ENCODE measurements at regions not wholly inside any gene's neighbourhood (a gene's known extent, or its start where the extent isn't known, plus 50 kb on each side); places are given as distances from the start of the nearest gene placed in this dataset.

- Mint-ChIP-seq H3K4me1 (no peaks in the 10 kb centered on the region), H3K9me3 (no peaks in the 10 kb centered on the region), H3K36me3 (no peaks in the 10 kb centered on the region), H3K4me3 (no peak overlapping the region), H3K27ac (no peak overlapping the region)
- DNase-seq (ENCODE audit: low spot score in 2 of 2) (no peak), ATAC-seq (no peak)
These were observed 89.0 kb upstream of the MBOAT1 start for GRCh38 chr6:20301256-20301655.

GRCh38 chr6:20302168-20302567 lies 89.9 kb upstream of the MBOAT1 start:
- ATAC-seq (no peak), DNase-seq (ENCODE audit: low spot score in 2 of 2) (no peak)
- Mint-ChIP-seq H3K27ac (no peak overlapping the region), H3K9me3 (no peaks in the 10 kb centered on the region), H3K4me1 (no peaks in the 10 kb centered on the region), H3K4me3 (no peak overlapping the region), H3K36me3 (no peaks in the 10 kb centered on the region)

GRCh38 chr6:20302702-20303251 lies 90.5 kb upstream of the MBOAT1 start:
- Mint-ChIP-seq H3K4me1 (no peaks in the 10 kb centered on the region), H3K4me3 (no peak overlapping the region), H3K27ac (no peak overlapping the region), H3K9me3 (no peaks in the 10 kb centered on the region), H3K36me3 (no peaks in the 10 kb centered on the region)
- no peak for ATAC-seq
- DNase-seq (ENCODE audit: low spot score in 2 of 2): no peak

- no peak overlapping the region for H3K27ac Mint-ChIP-seq
- no peak overlapping the region for H3K4me3 Mint-ChIP-seq
- no peaks in the 10 kb centered on the region for H3K4me1 Mint-ChIP-seq
- ATAC-seq (no peak), DNase-seq (ENCODE audit: low spot score in 2 of 2) (no peak)
- peaks cover 3% of the 10 kb centered on the region for H3K9me3 Mint-ChIP-seq
- no peaks in the 10 kb centered on the region for H3K36me3 Mint-ChIP-seq
These were observed 94.2 kb upstream of the MBOAT1 start for GRCh38 chr6:20306491-20306890.

- no peak overlapping the region for H3K4me3 Mint-ChIP-seq
- no peaks in the 10 kb centered on the region for H3K36me3 Mint-ChIP-seq
- H3K4me1 Mint-ChIP-seq: no peaks in the 10 kb centered on the region
- peaks cover 3% of the 10 kb centered on the region for H3K9me3 Mint-ChIP-seq
- ATAC-seq (no peak), DNase-seq (ENCODE audit: low spot score in 2 of 2) (no peak)
- H3K27ac Mint-ChIP-seq: no peak overlapping the region
These were observed 92.5 kb upstream of the E2F3 start for GRCh38 chr6:20309186-20309585.

GRCh38 chr6:20310185-20310584 lies 91.5 kb upstream of the E2F3 start:
- peaks cover 3% of the 10 kb centered on the region for H3K9me3 Mint-ChIP-seq
- no peaks in the 10 kb centered on the region for H3K36me3 Mint-ChIP-seq
- ATAC-seq: no peak
- H3K27ac Mint-ChIP-seq: no peak overlapping the region
- H3K4me1 Mint-ChIP-seq: no peaks in the 10 kb centered on the region
- no peak overlapping the region for H3K4me3 Mint-ChIP-seq
- DNase-seq (ENCODE audit: low spot score in 2 of 2): no peak

GRCh38 chr6:20312606-20313005 lies 89.1 kb upstream of the E2F3 start:
- Mint-ChIP-seq H3K9me3 (peaks cover 3% of the 10 kb centered on the region), H3K36me3 (no peaks in the 10 kb centered on the region), H3K27ac (no peak overlapping the region), H3K4me1 (no peaks in the 10 kb centered on the region), H3K4me3 (no peak overlapping the region)
- no peak for ATAC-seq
- no peak for DNase-seq (ENCODE audit: low spot score in 2 of 2)

GRCh38 chr6:20313051-20313450 lies 88.6 kb upstream of the E2F3 start:
- Mint-ChIP-seq H3K9me3 (peaks cover 3% of the 10 kb centered on the region), H3K4me3 (no peak overlapping the region), H3K4me1 (no peaks in the 10 kb centered on the region), H3K36me3 (no peaks in the 10 kb centered on the region), H3K27ac (no peak overlapping the region)
- no peak for ATAC-seq
- no peak for DNase-seq (ENCODE audit: low spot score in 2 of 2)

- Mint-ChIP-seq H3K4me3 (no peak overlapping the region), H3K4me1 (no peaks in the 10 kb centered on the region), H3K27ac (no peak overlapping the region), H3K9me3 (peaks cover 3% of the 10 kb centered on the region), H3K36me3 (no peaks in the 10 kb centered on the region)
- DNase-seq (ENCODE audit: low spot score in 2 of 2) (no peak), ATAC-seq (no peak)
These were observed 87.6 kb upstream of the E2F3 start for GRCh38 chr6:20313960-20314530.

- Mint-ChIP-seq H3K4me3 (no peak overlapping the region), H3K27ac (no peak overlapping the region), H3K36me3 (peaks cover 6% of the 10 kb centered on the region)
These were observed 86.5 kb upstream of the E2F3 start for GRCh38 chr6:20314866-20315845.

GRCh38 chr6:20317430-20317829 lies 84.2 kb upstream of the E2F3 start:
- Mint-ChIP-seq H3K4me1 (peaks cover 14% of the 10 kb centered on the region), H3K36me3 (peaks cover 7% of the 10 kb centered on the region), H3K27ac (no peak overlapping the region), H3K9me3 (no peaks in the 10 kb centered on the region), H3K4me3 (no peak overlapping the region)
- DNase-seq (ENCODE audit: low spot score in 2 of 2) (no peak), ATAC-seq (no peak)

More at GRCh38 chr6:20314866-20315845, 86.5 kb upstream of the E2F3 start:
- peaks cover 10% of the 10 kb centered on the region for H3K4me1 Mint-ChIP-seq
- DNase-seq (ENCODE audit: low spot score in 2 of 2): no peak
- no peak for ATAC-seq
- H3K9me3 Mint-ChIP-seq: peaks cover 3% of the 10 kb centered on the region

GRCh38 chr6:20318851-20319387 lies 82.8 kb upstream of the E2F3 start:
- peaks cover 14% of the 10 kb centered on the region for H3K4me1 Mint-ChIP-seq
- H3K27ac Mint-ChIP-seq: peak overlapping the region; percentile 89
- DNase-seq (ENCODE audit: low spot score in 2 of 2): no peak
- no peak for ATAC-seq
- H3K9me3 Mint-ChIP-seq: no peaks in the 10 kb centered on the region
- peaks cover 7% of the 10 kb centered on the region for H3K36me3 Mint-ChIP-seq
- H3K4me3 Mint-ChIP-seq: peak overlapping the region; percentile 73

GRCh38 chr6:20319520-20320357 lies 81.9 kb upstream of the E2F3 start:
- H3K4me1 Mint-ChIP-seq: peaks cover 14% of the 10 kb centered on the region
- DNase-seq (ENCODE audit: low spot score in 2 of 2) (peak; percentile 44 to 82), ATAC-seq (peak; percentile 98)
- peak overlapping the region; percentile 73 for H3K4me3 Mint-ChIP-seq
- no peaks in the 10 kb centered on the region for H3K9me3 Mint-ChIP-seq
- peak overlapping the region; percentile 89 for H3K27ac Mint-ChIP-seq
- H3K36me3 Mint-ChIP-seq: peaks cover 7% of the 10 kb centered on the region

- no peak for DNase-seq (ENCODE audit: low spot score in 2 of 2)
- no peak for ATAC-seq
- H3K36me3 Mint-ChIP-seq: no peaks in the 10 kb centered on the region
- no peak overlapping the region for H3K4me3 Mint-ChIP-seq
- H3K9me3 Mint-ChIP-seq: no peaks in the 10 kb centered on the region
- H3K4me1 Mint-ChIP-seq: no peaks in the 10 kb centered on the region
- H3K27ac Mint-ChIP-seq: no peak overlapping the region
These were observed 75.8 kb upstream of the E2F3 start for GRCh38 chr6:20325641-20326421.
